Stimulated activated CD4-positive, alpha-beta T cell treated with anti-CD3 and anti-CD28 coated beads, Interleukin-15, amount 100 ng/mL, for 1 hour (primary cell): ENCODE measurements at regions not wholly inside any gene's neighbourhood (a gene's known extent, or its start where the extent isn't known, plus 50 kb on each side); places are given as distances from the start of the nearest gene placed in this dataset.

Experiments used
- DNase-seq, 2 donors: peaks; one replicate each; pipeline ENCODE4 v3.0.0-alpha.2; 2020; ENCODE audit warnings: low read depth in 1 of 2, low spot score in 1 of 2

DNA sequence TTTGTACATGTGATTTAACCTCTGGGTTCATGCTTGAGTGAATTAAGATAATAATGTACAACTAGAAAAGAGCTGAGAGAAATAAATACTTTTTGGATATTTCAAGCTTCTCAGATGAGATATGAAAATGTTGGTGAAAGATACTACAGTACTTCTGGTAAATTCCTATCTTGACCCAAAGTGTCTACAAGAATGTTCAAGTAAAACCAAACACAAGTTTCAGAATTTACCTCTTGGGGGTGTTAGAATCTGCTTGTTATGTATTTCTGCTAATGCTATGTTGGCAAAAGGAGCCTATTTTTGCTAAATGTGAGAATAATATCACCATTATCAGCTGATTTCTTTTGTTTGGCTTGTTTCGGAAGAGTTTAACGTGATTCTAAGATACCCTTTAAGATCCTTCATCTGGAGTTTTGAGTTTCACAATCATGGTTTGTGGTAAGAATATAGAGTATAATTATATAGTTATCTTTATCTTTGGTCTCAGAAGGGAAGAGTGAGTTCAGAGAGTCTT is 388.5 kb downstream of the LMO4 start:
- DNase-seq = no peak

DNA sequence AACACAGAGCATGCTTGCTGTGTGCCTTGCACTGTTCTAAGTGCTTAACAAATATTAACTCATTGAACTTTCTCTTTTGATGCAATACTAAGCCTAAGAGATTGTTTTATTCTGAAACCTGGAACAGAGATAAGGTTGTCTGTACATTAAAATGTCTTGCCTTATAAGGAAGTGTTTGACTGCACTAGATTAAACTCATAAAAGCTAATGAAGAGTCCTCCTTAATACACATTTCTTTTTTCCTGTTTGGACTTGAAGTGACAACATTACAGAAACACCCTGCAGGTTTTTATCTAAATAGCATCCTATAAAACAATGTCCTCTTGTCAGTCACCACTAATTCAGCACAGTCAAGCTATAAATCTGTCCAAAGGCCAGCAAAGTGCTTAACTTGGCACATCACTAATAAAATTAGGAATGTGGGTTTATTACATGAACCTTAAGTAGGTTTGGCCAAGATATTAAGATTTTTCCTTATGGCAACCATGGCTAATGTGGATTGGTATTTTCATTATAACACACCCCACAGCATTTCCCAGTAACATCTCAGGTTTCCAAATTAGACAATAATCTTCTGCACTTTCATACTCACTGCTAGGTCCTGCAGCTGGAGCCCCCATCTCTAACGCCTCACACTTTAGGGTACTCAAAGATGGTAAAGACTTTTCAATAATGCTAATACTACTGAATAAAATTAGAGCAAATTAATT is 389.7 kb downstream of the LMO4 start:
- no peak for DNase-seq

DNA sequence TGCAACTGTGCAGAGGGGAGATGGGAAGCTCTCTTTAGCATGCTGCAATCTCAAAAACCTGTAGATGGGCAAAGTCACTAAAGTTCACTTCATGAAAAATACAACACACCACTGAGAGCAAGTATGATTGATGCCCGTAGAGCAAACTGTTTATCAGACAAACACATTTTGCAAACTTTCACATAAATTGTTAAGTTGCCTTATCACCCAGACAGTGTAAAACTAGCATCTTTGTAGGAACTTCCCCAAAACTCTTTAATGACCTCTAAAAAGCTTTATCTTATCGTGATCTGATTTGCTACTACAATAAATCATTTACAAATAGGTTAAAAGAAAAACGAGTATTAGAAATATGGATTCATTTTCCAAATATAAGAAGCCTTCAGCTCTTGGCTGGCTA is 391.0 kb downstream of the LMO4 start:
- no peak for DNase-seq

DNA sequence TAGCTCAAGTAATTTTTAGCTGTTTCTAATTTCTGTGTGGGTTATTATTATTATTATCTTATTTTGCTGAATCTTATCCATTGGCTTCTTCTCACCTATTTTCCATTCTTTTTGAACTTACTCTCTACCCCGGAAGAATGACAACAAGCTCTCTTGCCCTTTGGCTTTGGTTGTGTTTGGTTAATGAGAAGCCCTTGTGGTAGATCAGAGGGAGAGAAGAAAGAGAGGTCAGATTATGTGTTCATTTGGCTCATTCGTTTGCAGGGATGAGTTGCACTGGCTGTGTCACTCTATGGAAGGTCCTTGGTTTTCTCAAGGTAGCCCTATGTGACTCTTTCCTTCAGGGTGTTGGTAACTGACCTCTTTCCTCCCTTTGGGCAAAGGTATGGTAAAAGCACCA is 391.9 kb downstream of the LMO4 start:
- no peak for DNase-seq

DNA sequence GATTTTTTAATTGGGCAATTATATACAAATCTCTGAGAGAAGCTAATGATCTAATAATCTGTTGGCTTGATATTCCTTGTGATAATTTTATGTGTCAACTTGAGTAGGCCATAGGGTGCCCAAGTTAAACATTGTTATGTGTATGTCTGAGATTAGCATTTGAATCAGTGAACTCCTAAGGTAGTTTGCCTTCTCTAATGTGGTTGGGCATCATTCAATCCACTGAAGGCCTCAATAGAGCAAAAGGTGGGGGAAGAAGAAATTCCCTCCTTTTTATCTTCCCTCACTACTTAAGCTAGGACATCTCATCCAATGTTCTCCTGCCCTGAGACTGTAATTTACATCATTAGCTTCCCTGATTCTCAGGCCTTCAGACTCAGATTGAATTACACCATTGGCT is 394.5 kb downstream of the LMO4 start:
- no peak for DNase-seq

- no peak for DNase-seq
These were observed 399.5 kb downstream of the LMO4 start for GRCh38 chr1:87728169-87728568.

- DNase-seq = no peak
These were observed 401.9 kb downstream of the LMO4 start for GRCh38 chr1:87730274-87731216.

DNA sequence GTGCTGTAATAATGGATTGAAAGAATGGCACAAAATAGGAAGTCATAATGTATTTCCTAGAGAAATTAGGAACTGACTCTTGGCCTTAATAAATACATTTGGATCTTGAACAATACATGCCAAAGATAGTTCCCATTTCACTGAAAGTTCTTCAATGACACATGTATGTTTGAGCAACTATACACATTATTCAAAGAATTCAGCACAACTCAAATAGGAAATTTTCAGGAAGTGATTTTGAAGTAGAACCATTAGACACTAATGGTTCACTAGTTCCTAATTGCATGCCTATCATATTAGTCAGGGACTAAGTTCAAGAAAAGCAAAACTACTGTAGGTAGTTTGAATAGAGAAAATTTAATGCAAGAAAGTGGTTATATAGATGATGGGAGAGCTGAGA is 404.7 kb downstream of the LMO4 start:
- no peak for DNase-seq

GRCh38 chr1:87735750-87736149 is 407.1 kb downstream of the LMO4 start:
- no peak for DNase-seq

GRCh38 chr1:87739141-87739540 is 410.5 kb downstream of the LMO4 start:
- no peak for DNase-seq

DNA sequence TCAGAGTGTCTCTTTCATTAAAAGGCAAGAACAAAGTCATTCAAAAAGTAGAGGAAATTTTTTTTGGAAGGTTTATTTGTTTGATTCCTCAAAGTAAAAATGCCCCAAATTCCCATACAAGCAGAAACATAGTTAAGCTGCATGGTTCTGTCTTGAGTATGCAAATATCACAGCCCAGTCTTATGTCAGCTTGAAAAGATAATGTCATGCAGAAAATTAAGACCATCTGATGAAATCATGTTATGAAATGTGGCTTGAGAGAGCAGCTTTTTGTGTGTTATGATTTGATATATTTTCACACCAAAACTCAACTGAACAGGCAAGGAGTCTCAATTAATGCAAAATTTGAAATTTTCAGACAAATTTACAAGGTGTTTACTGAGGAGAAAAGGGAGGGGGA is 411.0 kb downstream of the LMO4 start:
- no peak for DNase-seq

DNA sequence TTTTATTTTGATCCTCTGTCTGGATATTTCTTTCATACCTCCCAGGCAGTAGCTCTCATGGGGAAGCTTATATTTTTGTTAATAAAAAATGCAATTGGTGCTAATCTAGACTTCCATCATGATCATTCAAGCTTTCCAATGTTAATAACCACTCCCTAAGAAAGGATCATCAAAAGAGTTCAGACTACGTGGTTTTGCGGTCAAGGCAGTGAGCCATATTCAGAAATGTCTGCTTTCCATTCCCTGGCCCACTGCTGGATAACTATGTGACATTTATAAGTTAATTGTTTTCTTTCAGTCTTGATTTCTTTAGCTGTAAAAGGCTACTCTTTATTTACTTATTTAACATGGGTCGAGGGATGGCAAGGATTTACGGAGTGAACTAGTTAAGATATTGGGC is 414.6 kb downstream of the LMO4 start:
- DNase-seq = no peak

DNA sequence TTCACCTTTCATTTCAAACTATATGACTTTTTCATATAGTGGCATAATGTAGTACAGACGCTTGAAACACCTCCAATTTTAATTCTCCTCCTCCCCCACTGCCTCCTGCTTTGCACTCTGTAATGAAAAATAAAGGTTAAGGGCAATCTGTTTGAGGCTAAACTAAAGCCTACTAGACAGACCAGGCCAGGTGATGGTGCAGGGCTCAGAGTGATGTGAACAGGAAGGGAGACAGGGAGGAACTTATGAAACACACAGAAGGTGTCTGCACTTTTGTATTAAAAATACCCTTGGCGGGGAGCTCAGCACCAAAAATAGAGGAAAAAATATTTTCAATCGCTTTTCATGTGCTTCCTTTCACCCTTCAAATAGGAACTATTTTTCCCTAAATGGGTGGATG is 415.4 kb downstream of the LMO4 start:
- no peak for DNase-seq

- DNase-seq = no peak
These were observed 416.1 kb downstream of the LMO4 start for GRCh38 chr1:87744763-87745162.

DNA sequence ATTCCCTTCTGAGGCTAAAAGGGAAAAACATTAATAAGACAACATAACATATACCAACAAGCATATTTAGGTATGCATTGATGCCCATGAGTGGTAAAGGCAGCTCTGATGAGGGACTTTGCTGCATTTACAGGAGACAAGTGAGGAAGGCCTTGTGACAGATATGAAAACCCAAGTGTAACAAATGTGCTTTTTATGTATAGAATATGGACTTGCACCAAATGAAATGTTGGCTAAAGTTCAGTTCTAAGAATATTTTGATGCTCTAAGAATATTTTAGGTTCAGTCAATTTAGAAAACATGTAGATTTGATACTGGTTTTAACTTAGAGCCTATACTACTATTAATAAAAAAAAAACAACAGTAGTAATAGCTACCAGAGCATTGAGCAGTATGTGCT is 424.7 kb downstream of the LMO4 start:
- no peak for DNase-seq

- DNase-seq = no peak
These were observed 425.5 kb downstream of the LMO4 start for GRCh38 chr1:87754139-87754538.

DNA sequence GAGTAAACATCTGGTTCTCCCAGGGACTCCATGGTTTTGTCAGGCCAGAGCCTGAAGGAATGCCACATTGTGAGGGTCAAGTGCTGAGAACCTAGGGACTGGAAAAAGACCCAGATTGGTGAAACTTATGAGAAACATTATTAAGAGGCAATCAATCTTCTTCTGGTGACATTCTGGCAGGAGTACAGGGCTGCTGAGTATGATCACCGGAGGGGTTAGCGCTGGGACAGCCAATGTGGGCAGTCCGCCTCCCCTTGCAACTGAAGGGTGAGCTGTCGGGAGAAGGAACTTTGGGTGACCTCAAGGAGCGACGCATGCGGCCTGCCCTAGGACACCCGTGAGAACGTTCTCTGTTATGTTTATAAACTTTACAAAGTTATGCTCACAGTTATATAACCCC is 429.0 kb downstream of the LMO4 start:
- DNase-seq = no peak

- no peak for DNase-seq
These were observed 430.9 kb downstream of the LMO4 start for GRCh38 chr1:87759421-87760087.

- no peak for DNase-seq
These were observed 431.5 kb downstream of the LMO4 start for GRCh38 chr1:87760155-87760554.

DNA sequence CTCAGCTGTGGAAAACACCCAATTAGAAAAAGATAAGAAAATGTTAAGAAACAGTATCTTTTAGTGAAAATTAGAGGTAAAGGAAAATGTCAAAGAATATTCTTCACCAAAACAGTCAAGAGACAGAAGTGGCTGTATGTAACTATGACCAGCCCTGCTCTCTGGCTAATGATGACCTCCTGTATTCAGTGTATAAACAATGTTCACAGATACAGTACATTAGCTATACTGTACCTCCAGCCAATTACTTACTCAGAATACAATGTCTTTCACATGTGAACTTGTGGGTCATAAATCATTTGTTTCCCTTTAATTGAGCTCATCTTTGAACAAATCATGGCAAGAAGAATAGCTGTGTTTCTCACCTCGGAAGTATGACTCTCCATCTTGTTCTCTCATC is 432.0 kb downstream of the LMO4 start:
- DNase-seq = no peak

DNA sequence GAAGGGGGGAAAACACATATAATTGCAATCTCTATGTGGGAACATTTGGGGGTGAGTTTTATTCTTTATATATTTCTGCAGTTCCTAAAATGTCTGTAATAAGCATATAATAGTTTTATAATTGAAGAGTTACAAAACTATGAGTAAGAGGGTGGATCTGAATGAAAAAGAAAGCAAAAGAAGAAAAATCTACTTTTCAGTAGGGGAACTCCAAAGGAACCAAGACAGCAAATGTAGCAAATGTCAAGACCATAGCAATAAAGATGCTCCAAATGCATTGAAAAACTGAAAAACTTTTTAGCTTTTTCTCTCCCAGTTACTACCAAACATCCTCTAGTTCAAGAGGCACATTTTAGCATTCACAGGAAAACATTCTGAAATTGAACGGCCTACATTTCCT is 434.8 kb downstream of the LMO4 start:
- no peak for DNase-seq
